Activated CD4-positive, CD25-positive, alpha-beta regulatory T cell treated with anti-CD3 and anti-CD28 coated beads, Interleukin-2, amount 50 U/mL, for 24 hours (primary cell): ENCODE measurements at regions not wholly inside any gene's neighbourhood (a gene's known extent, or its start where the extent isn't known, plus 50 kb on each side); places are given as distances from the start of the nearest gene placed in this dataset.

ENCODE experiments used
- ATAC-seq, 2 donors: fragments of 150-1000 bp; cut with Tn5 transposase; one replicate each; pipeline ENCODE4 v1.10.0; 2021; ENCODE audit warnings: mild to moderate bottlenecking in 1 of 2, moderate library complexity in 1 of 2

DNA sequence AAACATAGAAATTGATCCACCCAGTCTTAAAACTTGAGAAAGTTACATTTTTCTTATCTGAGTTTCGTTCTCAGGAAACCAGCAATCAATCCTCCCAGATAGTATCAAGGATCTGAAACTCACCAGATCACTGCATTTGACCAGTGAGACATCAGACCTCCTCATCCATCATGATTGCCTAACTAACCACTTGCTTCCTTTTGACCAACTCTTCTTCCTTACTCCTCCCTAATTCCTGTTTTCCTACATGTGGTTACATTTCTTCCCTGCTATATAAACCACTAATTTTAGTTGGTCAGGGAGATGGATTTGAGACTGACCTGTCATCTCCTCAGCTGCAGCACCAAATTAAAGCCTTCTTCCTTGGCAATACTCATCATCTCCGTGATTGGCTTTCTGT is 357.1 kb upstream of the POU3F2 start:
- ATAC-seq, result no peak

DNA sequence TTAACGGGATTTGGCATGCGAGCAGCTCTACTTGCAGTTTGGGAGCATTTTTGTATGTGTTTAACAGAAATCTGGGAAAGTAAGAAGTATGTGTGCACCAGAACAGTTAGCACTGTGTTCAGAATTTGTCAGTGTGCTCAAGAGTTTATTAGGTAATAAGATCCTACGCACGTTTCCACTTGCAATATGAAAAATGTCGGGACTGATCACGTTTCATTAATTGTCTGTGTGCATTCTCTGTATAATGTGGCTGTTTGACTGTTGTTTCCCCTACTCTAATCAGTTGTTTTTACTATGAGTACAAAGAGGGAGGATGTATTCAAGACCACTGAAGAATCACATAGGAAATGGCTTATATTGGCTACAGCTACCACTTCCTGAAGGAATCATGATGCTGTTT is 349.7 kb upstream of the POU3F2 start:
- ATAC-seq, result no peak

DNA sequence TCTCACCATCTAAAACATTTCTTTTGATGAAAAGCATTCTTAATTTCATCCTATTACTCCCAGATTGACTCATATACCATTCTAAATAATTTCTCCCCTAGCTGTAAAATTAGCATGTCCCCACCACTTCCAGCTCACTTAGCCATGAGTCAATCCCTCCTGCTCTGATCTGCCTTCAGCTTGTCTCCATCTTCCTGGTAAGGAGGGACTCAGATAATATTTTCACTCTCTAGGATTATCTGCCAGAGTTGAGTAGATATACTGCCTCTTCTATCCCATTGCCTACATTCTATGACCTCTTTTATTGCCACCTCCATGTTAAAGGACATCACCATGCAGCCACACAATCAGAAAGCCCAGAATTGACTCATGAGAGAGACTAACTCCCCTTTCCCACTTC is 348.8 kb upstream of the POU3F2 start:
- no peak for ATAC-seq

DNA sequence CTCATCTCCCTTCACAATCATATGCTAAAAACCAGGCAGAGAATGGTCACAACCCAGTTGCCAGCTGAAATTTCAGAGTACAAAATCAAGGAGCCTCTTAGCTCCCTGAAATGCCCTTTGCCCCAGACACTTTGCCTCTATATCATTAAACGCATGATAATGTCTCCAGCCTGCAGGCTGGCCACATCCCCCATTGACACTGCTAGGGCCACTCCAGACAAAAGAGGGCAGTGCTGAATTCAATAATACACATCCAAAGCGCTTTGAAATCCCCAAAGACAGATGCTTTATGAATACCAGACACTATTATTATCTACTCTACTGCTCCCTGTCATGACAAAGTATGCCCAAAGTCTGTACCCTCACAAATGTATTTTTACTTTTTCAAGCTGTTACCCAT is 348.3 kb upstream of the POU3F2 start:
- no peak for ATAC-seq

DNA sequence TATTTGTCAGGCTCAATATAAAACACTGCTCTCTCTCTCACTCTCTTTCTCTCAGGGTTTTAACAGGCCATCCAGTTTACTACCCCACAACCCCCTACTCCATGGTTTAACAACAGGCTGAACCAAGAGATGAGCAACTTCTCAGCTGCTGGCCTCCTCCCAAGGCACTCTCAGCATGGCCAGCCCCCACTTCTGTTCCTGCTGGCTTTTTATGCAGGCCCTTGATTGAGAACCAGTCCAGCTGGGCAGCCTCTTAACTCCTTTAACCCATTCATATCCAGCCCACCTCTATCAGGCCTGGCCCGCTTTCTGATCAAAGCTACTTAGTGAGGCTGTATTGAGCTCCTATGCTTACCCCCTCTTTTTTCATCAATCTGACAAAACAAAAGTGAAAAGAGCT is 346.8 kb upstream of the POU3F2 start:
- no peak for ATAC-seq

DNA sequence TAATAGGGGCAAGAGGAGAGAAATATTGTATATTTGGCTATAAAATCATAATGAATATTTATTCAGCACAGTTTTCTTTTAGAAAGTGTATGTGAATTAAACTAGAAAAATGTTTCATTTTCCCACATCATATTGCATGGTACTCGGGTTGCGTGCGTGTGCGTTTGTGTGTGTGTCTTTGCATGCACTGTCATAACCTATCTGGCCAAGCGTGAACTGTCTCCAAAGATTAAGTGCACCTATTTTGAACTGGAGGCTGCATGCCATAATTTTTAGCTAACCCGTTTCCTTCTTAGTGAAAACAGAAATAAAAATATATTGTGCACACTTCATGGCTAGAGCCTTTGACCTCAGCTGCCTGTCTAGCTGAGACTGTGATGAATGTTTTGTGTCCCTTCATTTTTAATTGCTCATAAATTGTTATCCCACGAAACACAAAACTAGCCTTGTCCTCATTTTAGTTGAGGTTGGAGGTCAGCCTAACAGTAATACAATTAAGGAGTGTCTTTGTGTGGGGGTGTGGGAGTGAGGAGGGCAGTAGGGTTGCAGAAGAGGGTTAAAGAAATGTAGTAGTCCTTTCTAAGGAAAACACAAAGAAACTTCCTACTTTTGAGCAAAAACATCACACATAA is 336.1 kb upstream of the POU3F2 start:
- ATAC-seq, result no peak

DNA sequence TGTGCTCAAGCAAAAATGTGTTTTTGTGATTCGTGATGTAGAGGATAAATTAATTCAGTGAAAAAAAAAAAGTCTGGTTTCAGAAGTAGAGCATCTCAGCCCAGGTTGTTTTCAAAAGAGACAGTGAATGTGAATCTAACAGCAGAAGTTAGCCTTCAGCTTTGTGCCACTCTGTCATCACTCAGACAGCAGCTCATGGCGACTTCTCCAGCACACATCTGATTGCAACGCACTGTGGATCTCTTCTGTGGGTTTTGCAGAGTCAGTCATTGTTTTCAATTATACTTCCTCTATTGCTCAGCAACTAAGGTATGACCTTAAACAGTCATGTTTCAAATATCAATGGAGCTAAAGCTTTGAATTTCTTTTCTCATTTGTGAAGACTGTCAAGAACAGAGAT is 335.5 kb upstream of the POU3F2 start:
- no peak for ATAC-seq

DNA sequence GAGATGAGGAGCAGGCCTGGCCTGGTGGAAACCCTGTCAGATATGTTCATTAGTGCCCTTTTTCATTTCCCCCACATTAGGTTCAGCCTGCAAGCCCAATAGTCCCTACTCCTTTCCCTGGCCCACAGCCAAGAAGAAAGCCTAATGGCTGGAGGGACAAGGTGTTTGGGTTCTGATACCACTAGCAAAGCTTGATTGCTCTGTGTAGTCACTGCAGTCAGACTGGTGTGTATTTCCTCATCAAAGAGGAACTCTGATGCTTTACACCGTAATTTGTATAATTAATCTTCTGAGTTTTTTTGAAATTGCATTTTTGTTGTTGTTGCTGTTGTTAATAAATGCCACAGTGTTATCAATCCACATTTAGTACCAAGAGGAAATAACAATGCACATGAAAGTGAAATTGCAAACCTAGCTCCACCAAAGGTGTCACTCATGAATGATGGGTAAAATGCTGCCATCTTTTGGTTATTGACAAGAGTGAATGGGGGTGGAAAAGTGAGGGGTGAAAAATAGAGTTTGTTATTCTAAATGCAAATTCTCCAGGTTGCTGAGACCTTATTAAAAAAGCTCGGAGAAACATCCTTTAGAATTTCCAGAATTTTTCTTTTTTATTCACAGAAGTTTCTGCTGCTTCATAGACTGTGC is 320.2 kb upstream of the POU3F2 start:
- no peak for ATAC-seq

DNA sequence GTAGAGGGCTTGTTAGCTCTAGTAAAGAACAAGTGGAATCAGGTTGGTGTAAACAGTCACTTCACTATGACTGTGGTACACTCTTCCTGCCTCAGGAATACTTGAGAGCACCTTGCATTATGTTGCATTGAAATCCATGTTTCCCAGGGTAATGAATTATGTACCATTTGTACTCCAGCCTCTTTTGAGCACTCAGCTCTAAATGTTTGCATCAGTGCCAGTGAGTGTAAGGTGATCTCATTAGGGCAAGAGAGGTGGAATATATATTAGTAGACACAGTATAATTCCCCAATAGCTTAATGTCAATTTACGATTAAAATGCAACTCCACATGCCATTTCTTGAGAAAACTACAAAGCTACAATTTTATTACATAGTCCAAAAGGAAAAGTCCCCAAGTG is 319.6 kb upstream of the POU3F2 start:
- ATAC-seq, result no peak

DNA sequence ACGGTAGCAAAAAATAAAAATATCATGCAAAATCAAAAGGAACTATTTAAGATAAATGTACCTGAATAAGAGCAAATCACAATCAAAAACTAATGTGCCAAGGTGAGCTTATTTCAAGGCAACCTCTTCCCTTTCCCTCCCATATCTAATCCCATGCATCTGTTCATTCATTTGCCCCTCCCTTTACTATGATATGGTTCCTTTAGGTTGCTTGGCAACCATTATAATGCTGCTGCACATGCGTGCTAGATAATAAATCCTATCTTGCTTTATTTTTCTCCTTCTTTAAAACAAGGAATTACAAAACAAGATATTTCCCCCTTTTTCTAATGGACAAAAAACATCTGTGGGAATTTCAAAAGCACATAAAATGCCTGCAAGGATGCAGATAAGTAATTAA is 318.2 kb upstream of the POU3F2 start:
- no peak for ATAC-seq

DNA sequence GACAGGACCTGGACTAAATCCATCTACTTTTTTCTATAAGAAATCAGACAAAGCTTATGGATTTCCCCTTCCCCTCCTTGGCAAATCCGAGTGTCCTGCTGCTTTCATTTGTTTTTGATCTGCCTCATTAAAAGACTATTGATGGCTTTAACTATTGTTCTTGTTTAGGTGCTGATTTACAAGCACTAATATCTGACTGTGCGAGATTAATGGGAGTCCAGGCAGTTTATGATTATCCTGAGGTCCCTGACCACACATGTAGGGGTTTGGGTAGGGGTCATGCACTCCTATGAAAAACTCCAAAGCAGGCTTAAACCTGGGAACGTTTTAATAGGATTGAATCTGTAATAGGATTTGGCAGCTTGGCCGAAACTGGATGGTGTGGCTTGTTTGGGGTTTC is 317.5 kb upstream of the POU3F2 start:
- ATAC-seq, result no peak

DNA sequence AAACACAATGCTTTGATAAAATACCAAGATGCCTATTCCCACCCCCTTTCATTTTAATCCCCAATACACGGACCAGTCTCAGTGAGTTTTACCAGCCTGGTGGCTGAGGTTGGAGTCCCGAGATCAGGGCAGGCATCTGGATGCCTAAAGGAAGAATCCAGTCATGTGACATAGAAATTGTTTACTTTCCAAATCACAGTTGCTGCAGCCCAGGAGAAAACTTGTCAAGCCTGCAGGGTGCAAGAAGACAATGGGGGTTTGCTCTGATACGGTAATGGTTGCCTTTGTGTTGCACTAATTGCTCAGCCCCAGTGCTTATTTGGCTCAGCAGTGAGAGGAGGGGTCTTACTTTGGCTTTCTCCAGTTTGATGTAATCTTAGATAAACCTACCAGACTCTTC is 308.5 kb upstream of the POU3F2 start:
- ATAC-seq, result no peak

DNA sequence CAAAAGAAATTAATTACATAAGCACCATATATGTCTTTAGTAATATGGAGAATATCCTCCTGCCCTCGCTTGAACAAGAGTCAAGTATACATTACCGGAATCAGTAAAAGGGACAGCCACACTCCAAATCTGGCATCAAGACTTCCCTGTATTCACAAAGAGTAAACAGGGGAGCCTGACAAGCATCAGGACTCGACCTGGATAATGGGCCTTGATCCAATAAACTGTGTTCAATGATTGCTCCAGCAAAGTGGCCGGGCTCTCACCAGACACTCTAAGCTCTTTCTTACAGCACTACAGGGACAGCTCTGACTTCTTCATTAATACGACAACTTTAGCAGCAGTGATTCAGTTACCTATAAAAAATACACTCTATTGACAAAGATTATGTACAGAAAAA is 307.9 kb upstream of the POU3F2 start:
- ATAC-seq, result no peak

DNA sequence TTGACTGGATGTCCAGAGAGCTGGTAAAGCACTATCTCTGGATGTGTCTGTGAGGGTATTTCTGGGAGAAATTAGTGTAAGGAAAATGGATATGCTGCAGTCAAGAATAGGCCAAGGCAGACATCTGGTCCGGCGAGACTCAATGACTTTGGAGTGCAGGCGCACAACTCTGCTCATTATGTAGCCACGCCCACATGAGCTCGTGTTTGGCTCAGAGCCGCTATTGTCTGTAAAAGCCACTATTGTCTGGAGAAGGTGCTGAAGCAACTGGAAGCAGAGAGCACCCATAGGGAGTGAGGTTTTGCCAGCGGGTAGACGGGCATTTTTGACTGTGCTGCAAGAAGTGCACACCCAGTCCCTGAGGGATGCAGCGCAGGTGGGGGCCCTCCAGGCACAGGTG is 305.0 kb upstream of the POU3F2 start:
- no peak for ATAC-seq

DNA sequence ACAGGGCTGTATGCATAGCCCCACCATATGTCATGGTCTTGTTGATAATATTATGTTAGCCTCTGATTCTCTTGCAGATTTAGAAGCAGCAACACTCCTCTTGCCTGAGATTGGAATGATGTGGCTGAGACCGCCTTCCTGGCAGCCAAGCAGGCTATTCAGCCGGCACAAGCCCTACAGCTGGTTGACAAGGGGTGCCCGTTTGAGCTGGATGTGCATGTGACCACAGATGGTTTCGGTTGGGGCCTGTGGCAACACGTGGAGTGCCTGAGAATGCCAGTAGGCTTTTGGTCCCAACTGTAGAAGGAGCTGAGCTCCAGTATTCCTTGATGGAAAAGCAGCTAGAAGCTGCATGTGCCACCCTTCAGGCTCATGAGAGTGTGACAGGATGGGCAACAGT is 303.6 kb upstream of the POU3F2 start:
- ATAC-seq, result no peak

DNA sequence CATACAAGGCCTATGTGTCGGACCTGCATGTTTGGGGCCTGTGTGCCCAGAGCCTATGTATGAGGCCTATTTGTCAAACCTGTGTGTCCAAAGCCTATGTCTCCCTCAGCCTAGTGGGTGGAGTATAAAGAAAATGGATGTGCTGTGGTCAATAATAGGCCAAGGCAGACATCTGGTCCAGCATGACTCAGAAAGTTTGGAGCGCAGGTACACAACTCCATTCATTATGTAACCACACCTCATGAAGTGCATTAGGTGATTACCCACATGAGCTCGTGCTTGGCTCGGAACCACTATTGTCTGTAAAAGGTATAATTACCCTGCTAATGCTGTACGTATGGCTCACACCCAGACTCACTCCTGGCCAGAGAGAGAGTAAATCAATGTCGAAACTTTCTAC is 302.4 kb upstream of the POU3F2 start:
- no peak for ATAC-seq

DNA sequence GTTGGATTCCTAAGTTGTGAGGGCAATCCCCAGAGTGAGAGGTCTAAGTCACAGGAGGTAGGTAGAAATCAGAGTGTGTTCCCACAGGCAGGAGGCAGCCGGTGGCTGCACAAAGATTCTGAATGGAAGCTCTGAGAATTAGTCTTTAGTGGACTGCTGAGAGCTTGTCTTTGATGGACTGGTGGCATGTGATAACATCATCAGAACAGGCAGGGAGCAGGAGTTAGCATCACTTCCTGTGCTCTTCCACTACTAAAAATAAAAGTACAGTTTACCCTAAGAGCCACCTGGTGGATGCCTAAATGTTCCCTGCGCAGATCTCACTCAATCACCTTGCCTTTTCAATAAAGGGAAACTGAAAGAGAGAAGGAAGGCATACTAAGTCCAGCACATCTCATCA is 294.6 kb upstream of the POU3F2 start:
- ATAC-seq, result no peak

DNA sequence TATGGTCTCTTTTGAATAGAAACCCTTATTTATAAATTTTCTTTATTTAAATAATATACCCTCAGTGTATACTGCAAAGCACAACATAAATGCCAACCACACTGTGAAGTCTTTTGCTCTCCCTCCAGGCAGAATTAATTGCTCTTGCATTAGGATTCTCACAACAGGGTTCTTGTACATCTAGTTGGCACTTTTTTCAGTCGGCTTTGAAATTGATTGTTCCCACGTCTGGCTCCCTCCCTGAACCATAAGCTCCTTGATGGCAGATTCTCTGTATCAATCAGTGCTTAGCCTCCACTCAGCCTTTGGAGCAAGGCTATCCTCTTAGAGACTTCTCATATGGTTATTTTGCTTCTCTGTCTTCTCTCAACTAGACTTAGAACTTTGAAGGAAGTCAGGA is 288.0 kb upstream of the POU3F2 start:
- no peak for ATAC-seq

DNA sequence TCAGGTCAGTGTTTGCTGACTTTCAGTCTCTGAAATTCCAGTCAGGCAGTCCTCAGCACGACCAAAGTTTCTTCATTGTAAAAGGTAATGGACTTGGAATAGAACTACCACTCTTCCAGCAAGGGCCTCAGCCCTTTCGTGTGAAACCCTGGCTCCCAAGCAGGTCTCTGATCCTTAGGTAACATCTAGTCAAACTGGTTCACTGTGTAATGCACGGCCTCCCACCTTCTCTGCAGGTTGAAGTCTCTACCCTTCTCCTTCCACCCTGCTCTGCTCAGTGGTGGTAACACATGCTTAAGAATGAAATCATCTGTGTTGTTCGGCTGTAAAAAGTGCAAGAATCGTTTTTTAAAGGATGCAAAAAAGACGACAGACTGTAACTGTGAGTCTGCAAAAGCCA is 287.2 kb upstream of the POU3F2 start:
- ATAC-seq, result no peak

DNA sequence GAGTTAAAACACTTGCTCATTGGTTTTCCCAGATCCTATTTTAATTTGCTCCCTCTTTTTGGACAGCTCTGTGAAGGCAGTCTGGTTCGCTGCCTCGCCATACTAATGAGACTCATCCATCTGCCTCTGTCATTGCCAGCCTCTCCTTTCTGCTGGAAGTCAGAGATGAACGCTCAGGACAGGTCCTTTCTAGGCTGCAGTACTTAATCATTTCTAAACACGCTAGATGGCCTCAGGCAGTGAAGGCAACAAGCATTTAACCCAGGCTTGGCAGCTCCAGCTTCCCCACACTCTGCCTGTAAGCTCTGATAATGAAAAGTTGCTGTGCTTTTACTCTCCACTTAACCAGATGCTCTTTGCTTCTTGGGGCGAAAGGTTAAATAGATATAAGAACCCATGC is 286.7 kb upstream of the POU3F2 start:
- no peak for ATAC-seq

DNA sequence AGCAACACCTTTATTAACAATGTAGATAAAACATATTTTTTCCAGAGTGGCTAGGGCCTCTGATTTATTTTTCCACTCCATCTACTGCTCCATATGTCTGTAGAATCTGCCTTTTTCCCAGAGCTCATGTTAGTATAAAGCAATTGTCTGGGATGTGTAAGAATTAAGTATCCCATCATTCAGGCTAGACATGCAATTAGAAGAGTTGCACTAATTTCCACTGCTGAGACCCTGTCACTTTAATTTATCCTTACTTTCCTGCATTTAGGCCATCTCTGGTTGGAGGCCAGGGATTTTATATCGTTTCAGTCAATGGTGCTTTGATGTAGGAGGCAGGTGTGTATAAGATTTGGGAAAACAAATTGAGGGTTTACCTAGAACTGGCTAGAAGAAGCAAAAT is 286.1 kb upstream of the POU3F2 start:
- ATAC-seq, result no peak

DNA sequence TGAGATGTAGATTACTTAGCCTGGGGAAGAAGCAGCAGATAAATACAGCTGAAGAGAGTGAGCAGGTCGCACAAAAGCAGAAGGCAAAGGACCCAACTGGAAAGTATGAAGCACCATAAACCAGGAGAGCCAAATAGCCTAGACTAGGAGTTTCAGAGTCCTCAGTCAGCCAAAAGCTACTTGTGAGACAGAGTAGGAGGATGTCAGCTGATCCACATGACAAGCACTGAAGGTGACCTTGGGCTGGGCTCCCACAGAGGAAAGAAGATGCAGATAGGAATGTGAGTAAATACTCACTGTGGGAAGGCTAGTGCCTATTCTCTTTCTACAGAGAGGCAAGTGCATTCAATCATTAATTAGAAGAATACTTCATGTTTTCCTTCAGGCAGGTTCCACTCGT is 274.0 kb upstream of the POU3F2 start:
- ATAC-seq, result no peak

DNA sequence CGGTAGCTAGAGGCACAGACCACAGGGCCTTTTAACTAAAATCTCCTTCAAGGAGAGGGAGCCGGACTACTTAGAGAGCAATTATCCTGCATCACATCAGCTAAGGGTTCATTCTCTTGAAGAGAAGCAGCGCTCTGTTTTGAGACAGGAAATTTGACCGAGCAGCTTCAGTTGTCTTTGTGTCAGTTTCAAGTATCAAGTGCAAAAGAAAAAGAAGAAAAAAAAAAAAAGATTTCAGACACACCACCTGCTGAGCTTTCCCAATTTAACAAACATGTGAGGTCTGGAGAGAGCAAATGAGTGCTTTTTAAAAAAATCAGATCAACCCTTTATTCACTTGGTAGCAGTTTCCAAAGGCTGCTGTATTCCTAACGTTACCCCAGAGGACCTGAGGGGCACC is 273.5 kb upstream of the POU3F2 start:
- ATAC-seq, result no peak

DNA sequence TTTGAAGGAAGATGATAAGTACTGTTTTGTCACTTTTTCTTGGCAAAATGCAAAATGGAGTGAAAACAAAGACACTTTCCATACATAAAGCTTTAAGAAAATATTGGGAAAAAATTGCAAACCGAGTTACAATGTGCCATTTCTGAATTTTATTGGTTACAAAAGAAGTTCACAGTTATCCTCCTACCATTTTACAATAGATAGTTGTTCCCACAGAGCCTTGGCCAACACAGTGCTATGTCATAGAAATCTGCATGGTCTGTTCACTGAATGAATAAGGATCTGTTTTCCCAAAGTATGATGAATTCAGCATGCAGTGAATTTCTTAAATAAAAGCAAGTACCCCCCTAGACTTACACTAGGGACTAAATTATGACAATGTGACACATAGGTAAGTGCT is 268.2 kb upstream of the POU3F2 start:
- no peak for ATAC-seq

DNA sequence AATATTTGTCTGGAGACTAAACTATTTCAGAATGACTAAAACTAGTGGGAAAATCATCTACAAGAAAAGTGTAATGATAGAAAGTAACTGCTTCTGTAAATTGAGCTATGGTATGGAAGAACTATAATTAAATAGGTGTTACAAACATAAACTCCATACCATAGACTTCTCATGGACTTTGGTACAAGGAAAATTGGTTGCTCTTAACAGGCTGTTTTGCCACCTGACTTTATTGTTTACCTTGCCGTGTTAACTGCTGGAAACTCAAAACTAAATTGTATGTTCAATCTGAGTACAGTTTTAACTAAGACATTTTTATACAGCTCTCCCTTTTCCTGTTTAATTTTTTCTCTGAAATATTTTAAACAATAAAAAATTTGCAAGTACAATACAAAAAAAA is 261.8 kb upstream of the POU3F2 start:
- ATAC-seq, result no peak
